ENCODE measurements at regions not wholly inside any gene's neighbourhood (a gene's known extent, or its start where the extent isn't known, plus 50 kb on each side); places are given as distances from the start of the nearest gene placed in this dataset.

- no peak for DNase-seq (ENCODE audit: low read depth)
Observed at GRCh38 chr20:40589581-40589980, 99.5 kb downstream of the MAFB start.

- no peak for DNase-seq (ENCODE audit: low read depth)
Observed at GRCh38 chr20:40588891-40589290, 100.1 kb downstream of the MAFB start.

GRCh38 chr20:40587038-40587437 lies 102.0 kb downstream of the MAFB start:
- no peak for DNase-seq (ENCODE audit: low read depth)

GRCh38 chr20:40584130-40584809 lies 104.8 kb downstream of the MAFB start:
- DNase-seq (ENCODE audit: low read depth) = no peak

- no peak for DNase-seq (ENCODE audit: low read depth)
Observed at GRCh38 chr20:40583636-40584035, 105.4 kb downstream of the MAFB start.

GRCh38 chr20:40583205-40583604 lies 105.8 kb downstream of the MAFB start:
- DNase-seq (ENCODE audit: low read depth) = no peak

- DNase-seq (ENCODE audit: low read depth) = no peak
Observed at GRCh38 chr20:40582531-40582930, 106.5 kb downstream of the MAFB start.

- no peak for DNase-seq (ENCODE audit: low read depth)
Observed at GRCh38 chr20:40579701-40580100, 109.3 kb downstream of the MAFB start.

GRCh38 chr20:40578961-40579360 lies 110.1 kb downstream of the MAFB start:
- DNase-seq (ENCODE audit: low read depth) = no peak

- DNase-seq (ENCODE audit: low read depth) = no peak
Observed at GRCh38 chr20:40575851-40576250, 113.2 kb downstream of the MAFB start.

- no peak for DNase-seq (ENCODE audit: low read depth)
Observed at GRCh38 chr20:40572251-40572650, 116.8 kb downstream of the MAFB start.

GRCh38 chr20:40571639-40572038 lies 117.4 kb downstream of the MAFB start:
- no peak for DNase-seq (ENCODE audit: low read depth)

GRCh38 chr20:40568200-40568599 lies 120.8 kb downstream of the MAFB start:
- DNase-seq (ENCODE audit: low read depth) = no peak

GRCh38 chr20:40565682-40566040 lies 123.4 kb downstream of the MAFB start:
- no peak for DNase-seq (ENCODE audit: low read depth)

GRCh38 chr20:40565001-40565681 lies 123.9 kb downstream of the MAFB start:
- DNase-seq (ENCODE audit: low read depth) = no peak

- no peak for DNase-seq (ENCODE audit: low read depth)
Observed at GRCh38 chr20:40563296-40563950, 125.6 kb downstream of the MAFB start.

- no peak for DNase-seq (ENCODE audit: low read depth)
Observed at GRCh38 chr20:40562031-40562430, 127.0 kb downstream of the MAFB start.

GRCh38 chr20:40561187-40561586 lies 127.8 kb downstream of the MAFB start:
- no peak for DNase-seq (ENCODE audit: low read depth)

- no peak for DNase-seq (ENCODE audit: low read depth)
Observed at GRCh38 chr20:40558212-40558611, 130.8 kb downstream of the MAFB start.

- no peak for DNase-seq (ENCODE audit: low read depth)
Observed at GRCh38 chr20:40551125-40551530, 137.9 kb downstream of the MAFB start.

- no peak for DNase-seq (ENCODE audit: low read depth)
Observed at GRCh38 chr20:40547483-40548091, 141.4 kb downstream of the MAFB start.

GRCh38 chr20:40545478-40545877 lies 143.6 kb downstream of the MAFB start:
- no peak for DNase-seq (ENCODE audit: low read depth)

GRCh38 chr20:40542065-40542464 lies 147.0 kb downstream of the MAFB start:
- DNase-seq (ENCODE audit: low read depth) = no peak

Measured in stimulated activated CD4-positive, alpha-beta T cell treated with anti-CD3 and anti-CD28 coated beads, Interleukin-2, amount 100 ng/mL, for 4 hours (primary cell).